HG03457 (cell line): ENCODE measurements at regions not wholly inside any gene's neighbourhood (a gene's known extent, or its start where the extent isn't known, plus 50 kb on each side); places are given as distances from the start of the nearest gene placed in this dataset.

ENCODE experiments used
- ATAC-seq: cut with Tn5 transposase; IDR thresholded peaks from one replicate; pipeline ENCODE4 v1.9.1; 2021; ENCODE audit warnings: moderate number of reproducible peaks; ENCODE audit not compliant: unreplicated experiment

DNA sequence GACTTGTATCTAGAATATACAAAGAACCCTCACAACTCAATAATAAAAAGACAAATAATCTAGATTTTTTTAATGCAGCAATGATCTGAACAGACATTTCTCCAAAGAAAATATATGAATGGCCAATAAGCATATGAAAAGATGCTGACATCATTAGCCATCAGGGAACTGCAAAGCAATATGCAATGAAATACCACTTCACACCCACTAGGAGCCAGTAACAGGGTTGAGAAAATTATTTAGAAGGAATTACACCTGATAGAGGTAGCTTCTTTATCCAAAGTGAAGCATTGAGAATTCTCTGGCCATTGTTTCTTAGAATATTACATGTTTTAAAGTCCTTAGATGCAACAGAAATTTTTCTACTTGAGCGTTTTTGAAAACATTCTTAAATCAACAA is 316.9 kb downstream of the KCNN2 start:
- ATAC-seq: no peak

DNA sequence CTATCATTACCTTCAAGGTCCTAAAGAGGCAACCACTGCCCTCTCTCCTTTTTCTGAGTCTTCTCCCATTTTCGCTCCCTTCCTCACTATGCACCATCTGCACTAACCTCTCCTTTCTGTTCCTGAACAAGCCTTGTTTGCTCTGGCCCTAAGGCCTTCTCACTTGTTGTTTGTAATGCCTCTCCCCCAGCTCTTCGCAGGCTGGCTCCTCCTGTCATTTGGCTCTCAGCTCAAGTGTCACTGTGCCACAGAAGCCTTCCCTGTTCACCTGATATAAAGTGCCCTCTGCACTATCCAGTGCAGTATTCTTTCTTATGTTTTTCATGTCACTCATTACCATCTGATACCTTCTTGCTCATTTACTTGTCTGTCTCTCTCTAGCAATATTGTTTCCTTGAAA is 303.7 kb downstream of the KCNN2 start:
- ATAC-seq: no peak

- ATAC-seq: no peak
Observed at GRCh38 chr5:114660791-114661190, 298.9 kb downstream of the KCNN2 start.

DNA sequence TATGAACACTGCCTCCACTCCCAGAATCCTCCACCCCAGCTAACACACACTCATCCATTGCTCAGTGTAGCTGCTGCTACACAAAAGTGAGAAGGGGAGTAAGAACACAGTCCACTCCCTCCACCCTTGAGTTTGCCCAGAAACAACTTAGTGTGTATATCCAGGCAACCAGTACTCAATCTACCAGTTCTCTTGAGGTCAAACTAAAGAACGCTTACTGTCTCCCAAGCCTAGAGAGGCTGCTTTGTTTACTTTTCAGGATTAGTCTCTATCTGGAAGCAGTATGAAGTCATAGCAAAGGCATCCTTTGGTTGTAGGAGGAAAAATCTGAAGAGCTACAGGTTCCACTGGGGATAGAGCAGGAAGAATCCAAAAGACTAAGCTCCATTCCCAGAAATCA is 296.3 kb downstream of the KCNN2 start:
- ATAC-seq: no peak

GRCh38 chr5:114657342-114658130 is 295.7 kb downstream of the KCNN2 start:
- ATAC-seq: no peak

DNA sequence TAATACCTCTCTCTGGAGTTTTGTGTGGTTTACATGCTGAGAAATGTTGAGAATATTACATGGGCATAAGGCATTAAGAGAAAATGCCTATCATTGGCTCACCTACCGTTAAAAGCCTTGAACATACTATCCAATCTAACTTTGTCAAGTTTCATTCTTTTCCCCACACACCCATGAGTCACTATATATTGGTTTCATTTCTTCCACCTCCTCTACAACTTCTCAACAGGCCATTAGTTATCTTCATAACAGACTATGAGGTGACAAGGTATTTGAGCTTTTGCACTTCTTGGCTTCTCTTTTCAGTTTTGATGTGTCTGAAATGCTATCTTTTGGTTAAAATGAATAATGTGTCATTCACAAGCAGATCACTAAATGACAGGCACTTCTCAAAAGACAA is 288.0 kb downstream of the KCNN2 start:
- no peak for ATAC-seq

DNA sequence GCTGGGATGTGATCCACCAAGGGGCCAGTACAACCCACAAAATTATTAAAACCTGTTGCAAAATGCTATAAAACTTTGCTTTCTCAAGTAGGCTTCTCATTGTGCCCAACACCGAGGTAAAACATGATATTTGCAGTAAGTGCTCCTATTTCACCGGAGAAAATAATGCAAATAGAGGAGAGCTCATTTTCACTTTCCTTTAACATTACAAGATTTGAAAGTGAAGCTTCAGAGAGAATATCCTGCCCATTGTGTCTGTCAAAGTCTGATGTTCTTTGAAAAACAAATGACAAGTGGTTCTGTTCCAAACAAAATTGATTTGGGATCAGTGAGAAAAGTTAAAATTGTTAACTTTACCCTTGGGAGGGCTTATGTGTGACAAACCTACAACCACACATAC is 287.1 kb downstream of the KCNN2 start:
- no peak for ATAC-seq

GRCh38 chr5:114644576-114644975 is 282.7 kb downstream of the KCNN2 start:
- ATAC-seq: no peak

- ATAC-seq: no peak
Observed at GRCh38 chr5:114636271-114636670, 274.4 kb downstream of the KCNN2 start.

DNA sequence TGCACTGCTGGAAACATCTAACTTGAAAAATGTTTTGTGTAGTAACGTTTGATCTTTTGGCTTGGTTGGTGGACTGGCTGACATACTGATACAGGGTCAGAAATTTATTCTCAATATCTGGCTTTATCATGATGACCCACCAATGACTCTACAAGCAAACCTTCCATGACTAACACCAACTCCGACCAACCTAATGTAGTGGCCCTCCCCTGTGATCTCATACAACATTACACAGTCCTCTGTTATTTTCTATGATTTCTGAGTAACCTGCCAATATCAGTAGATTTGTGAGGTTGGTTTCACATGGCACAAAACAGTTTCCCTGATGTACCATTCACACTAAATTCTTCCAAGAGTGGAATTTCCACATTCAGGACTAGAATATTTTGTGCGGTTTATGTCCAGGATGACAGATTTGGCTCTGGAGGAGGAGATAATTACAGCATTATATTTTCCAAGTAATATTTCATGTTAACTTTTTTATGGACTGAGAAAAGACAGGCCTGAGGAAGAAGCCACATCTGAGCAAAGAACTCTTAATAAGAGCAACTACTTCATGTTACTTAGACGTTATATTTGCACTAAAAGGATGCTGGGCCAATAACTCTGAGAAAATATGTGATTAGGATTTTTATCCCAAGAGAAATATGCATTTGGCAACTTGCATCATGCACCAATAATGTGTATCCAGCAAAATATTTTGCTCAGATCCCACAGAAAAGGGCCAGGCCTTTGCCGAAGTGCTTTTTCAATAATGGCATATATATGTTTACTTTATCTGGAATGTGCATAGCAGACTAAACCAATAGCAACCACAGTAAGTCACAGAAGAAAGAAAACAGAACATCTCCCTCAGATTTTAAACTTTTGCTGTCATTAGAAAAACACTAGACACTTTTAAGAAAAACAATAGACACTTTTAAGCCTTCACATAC is 273.4 kb downstream of the KCNN2 start:
- ATAC-seq: no peak

DNA sequence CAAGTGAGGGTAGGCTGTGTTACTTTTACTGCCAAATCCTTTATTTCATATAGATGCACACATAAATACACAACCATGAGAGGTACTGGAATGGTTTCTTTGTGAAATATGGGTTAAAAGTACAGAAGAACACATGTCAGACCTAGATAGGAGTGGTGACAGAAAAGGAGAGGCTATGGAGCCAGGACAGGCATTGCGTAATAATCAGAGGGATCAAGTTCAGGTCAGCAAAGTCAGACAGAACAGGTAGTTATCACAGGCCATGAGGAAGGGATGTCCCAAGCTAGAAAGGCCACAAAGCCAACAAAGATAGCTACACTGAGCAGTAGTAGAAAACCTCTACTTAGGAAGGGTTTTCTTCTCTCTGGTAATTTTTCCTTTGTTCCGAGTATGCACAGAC is 272.6 kb downstream of the KCNN2 start:
- no peak for ATAC-seq

GRCh38 chr5:114612406-114612805 is 250.5 kb downstream of the KCNN2 start:
- no peak for ATAC-seq

- no peak for ATAC-seq
Observed at GRCh38 chr5:114581136-114581535, 219.3 kb downstream of the KCNN2 start.

GRCh38 chr5:114565871-114566270 is 204.0 kb downstream of the KCNN2 start:
- no peak for ATAC-seq

DNA sequence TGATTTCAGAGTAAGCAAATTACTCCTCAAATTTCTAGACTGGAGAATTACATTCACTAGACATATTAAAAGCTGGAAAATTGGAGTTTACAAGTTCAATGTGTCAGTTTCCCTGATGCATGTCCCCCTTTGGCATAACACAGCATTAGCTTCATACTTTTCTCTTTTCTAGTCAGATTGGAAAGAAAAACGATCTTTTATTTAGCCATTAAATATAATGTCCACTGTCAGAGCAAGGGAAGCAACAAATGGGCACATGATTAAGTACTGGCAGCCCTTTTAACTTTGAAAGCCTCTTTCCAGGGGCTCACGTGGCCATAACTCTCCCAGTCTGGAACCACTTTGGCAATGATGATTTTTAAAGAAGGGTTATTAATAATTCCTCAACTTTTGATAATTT is 203.3 kb downstream of the KCNN2 start:
- no peak for ATAC-seq

GRCh38 chr5:114561415-114561814 is 199.5 kb downstream of the KCNN2 start:
- ATAC-seq: no peak
